H4 (cell line): ENCODE measurements at regions not wholly inside any gene's neighbourhood (a gene's known extent, or its start where the extent isn't known, plus 50 kb on each side); places are given as distances from the start of the nearest gene placed in this dataset.

Experiments
- DNase-seq: peaks from one replicate; pipeline ENCODE4 v3.0.0-alpha.2; 2015; ENCODE audit warnings: low spot score

DNA sequence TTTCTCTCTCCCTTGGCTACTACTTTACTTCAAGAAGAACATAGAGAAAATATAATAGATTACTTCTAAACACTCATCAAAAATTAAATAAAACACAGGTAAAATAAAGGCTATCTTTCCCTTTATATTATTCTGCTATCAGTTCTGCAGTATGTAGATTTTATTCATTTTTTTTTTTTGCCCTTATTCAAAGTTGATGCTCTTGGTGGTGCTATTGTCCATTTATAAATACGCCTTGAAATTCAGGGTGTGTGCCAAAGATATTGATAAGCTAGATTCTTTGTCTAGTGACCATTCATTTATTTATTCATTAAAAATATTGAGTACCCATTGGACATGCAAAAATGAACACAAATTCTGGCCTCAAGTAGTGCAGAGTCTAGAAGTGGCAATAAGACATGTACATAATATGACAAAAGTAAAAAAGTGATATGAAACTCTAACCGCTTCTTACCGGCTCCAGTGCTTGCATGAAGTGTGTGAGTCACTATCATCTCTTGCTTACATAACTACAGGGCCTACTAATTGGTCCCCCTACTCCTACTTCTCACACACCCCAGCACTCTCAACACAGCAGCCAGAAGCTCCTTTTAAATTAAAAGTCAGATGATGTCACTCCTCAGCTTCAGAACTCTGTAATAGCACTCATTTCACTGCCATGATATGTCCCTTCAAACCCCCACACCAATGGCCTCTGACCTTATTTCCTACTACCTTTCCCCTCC, 208.3 kb upstream of the FANCL start:
- no peak for DNase-seq

DNA sequence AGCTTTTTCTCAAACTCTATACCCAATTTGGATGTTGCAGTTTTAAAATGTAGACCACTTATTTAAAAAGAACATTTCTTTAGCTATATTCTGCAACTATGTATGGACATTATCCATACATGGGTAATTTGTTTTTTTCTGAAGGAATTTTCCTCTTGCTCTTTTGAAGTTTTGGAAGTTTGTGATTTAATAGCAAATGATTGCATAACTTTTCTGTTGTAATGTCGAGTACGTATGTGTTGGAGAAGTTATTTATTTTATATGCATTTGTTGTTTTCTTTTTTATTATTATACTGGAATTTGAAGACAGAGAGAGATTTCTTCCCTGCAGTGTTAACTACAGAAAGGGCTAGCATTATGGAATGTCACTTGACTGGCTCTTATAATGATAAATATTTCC, 207.7 kb upstream of the FANCL start:
- DNase-seq = no peak

DNA sequence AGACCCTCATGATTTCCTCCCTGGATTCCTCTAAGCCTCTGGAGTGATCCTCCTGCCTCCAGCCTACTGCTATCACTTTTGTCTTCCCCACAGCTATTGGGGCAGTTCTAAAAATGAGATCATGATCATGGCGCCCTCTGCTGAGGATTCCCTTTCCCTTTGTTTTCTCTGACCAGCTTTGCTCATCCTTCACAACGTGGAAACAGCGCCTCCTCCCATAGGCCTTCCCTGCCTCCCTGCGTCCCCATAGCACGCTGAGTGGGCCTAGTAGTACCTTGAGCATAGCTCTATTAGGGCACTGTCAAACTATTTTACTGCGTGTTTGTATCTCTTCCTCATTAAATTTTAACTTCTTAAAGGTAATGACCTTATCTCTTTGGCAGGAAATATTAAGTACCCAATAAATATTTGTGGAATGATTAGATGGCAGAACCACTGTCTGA, 207.0 kb upstream of the FANCL start:
- peak; percentile 75 for DNase-seq

DNA sequence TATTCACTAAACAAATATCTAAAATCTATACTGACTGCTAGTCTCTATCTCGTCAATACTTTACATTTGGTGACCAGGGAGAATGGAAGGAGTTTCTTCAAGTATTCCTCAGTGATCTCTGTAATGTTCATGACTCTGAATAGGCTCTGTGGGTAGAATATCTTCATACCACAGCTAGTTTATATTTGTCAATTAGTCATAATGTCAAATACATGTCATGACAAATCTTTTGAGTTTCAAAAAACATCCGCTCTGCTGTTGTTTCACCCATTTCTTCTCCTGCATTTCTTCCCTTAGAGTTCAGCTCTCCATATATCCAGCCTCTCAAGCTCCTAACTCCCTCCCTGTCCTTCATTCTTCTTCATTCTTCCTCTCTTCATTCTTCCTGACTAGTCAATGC, 206.5 kb upstream of the FANCL start:
- DNase-seq = no peak

DNA sequence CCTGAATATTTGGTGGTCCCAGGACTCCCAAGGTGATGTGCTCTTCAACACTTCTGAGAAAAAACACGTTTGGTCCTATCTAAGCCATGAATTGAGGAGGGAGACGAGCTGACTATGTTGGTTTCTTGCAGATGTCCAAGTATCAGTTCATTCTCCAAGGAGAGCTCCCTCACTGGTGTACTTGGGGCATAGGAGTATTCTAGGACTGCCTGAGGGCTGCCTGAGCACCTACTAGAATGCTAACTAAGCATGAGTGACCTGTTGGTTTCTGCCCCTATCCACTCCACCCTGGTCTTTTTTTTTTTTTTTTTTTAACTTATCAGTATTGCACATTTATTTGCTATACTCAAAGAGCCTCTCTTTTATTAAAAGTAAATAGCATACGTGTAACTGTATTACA, 200.5 kb upstream of the FANCL start:
- no peak for DNase-seq

DNA sequence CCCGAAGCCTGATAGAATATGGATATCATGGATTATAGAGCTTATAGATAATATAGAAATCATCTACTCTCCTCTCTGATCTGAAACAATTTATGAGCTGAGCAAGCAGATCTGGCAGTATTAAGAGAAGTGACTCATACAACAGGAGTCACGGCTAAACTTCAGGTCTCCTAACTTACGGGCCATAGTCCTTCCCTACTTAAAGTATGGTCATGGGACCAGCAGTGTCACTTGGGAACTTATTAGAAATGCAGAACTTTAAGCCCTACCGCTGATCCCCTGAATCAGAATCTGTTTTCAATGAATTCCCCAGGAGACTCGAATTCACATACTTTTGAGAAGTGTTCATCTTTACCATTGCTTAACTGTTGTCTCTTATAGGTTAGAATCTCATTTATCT, 195.7 kb upstream of the FANCL start:
- DNase-seq = no peak

DNA sequence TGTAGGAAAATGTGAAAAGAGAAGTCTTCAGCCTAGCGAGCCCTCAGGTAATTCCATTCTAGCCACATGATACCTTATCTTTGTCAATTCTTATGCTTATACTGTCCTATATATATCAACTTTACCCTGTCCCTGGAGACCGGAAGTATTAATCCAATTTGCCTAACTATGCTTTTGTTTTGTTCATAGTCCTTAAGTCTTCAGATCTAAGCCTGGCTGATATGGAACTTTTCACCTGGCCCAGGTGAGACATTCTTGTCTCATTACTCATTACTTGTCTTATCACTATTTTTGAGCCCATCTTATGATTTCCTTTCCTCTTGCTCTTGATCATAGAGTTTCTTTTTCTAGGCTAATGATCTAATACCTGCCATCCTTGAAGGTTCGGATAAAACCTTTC, 194.1 kb upstream of the FANCL start:
- no peak for DNase-seq

DNA sequence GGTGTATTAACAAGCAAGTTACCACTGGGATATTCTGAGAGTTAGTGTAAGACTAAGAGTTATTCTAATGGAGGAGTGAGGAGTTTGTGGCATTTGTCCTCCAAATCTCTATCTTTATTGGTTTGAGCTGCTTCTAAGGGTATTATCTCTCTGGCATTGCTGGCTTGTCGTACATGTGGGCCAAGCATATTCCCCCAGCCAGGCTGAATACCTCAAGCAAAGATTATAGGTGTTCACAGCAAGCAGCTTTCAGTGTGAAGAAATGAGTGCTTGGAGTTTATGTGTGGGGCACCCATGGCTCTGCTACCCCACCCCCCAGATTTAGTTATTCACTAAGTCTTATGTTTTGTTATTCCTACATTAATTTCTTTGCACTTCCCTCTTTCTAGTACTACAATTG, 193.6 kb upstream of the FANCL start:
- DNase-seq = no peak

DNA sequence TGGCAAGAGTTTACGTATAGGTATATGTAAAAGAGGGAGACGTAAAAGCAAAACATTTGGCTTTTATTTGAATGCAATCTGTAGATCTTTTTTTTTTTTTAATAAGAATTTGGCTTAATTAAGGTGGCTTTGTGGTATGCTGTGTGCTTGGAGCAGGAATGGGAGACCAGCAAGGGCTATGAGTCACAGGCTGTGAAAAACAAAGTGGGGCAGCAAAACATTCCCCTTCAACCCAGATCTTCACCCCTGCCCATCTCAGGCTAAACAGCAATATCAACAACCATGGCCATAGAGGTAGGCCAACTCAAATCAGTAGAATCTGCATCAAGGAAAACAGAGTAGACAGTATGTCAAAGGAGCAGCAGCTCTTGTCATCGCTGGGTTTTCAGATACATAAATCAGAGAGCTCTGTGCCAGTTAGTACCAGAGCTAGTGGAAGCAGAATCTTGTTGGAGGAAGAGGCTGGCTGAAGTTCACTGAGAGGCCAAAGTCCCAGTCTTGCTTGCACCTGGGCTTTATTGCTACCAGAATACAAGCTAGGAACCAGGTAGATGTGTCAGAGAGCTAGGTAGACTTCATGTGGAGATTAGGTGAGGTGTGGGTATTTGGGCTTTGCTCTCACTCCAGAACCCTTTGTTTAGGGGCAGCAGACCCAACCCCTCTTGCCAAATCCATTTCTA, 191.5 kb upstream of the FANCL start:
- DNase-seq = peak; percentile 14

DNA sequence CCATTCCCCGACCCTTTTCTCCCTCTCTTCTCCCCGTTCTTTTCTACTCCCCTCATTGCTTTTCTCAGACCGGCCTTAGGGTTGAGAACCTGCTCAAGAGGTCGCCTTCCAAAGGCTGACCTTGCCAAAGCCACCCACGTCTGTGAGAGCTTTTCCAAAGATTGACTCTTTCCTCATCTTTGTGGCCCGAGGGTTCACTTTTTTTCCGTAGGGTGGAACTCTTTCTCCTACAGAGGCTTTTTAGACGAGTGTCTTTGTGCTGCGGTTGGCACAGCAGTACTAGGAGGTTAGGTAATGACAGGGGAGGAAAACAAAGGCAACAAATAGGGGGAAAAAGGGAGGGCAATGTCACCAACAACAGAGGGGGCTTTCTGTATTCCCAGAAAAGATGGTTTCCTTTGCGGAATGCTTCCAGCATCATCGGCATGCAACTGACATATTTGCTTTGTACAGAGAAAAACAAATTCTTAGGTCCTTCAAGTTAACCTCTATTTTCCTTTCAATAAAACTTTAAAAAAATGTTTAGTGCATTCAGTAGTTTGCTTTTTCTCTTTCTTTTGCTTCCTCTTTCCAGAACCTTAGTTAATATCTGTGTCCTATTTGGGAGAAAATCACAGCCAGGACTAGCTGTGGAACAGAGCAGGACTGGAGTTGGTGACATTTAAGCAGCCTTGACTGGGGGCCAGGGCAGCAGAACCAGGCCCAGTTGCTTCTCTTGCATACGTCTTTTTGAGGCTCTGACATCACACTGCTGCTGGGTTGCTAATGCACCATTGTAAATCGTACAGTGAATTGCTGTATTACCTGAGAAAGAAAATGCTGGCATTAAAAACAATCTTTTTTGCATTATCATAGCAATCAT, 188.1 kb upstream of the FANCL start:
- no peak for DNase-seq

DNA sequence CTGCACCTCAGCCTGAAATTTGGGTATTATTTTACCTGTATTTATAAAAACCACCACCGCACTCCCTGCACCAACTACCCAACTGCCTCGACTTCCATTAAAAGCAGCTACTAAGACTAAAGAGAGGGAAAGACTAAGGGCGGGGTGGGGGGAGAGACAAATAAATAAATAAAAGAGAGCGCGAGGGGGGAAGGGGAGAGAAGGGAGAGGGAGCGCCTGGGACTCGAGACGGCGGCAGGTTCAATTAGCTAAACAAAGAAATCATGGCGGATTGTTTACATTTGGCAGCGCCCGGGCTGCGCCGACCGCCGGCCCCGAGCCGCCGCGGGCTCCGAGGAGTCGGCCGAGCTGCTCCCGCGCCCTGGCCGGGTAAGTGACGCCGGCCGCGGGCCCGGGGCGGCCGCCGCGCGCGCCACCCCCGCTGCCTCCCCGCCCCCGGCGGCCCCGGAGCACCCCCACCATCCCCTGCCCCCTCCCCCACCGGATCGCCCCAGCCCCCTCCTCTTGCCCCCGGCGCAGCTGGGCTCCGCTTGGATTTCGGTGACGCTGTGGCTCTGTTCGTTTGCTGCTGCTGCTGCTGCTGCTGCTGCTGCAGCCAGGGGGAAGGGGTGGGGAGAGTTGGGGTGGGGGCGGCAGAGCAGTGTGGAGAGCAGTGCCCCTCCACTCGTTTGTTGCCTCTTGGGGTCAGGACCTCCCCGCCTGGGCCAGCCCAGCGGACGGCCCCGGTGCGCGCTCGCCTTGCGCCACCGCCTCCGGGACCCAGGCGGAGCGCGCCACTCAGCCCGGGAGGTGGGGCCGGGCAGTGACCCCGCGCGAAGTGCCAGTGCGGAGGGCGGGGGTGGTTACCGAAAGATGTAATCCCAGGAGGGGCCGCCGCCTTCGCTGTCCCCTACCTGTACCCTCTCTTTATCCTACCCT, 187.2 kb upstream of the FANCL start:
- DNase-seq = no peak

DNA sequence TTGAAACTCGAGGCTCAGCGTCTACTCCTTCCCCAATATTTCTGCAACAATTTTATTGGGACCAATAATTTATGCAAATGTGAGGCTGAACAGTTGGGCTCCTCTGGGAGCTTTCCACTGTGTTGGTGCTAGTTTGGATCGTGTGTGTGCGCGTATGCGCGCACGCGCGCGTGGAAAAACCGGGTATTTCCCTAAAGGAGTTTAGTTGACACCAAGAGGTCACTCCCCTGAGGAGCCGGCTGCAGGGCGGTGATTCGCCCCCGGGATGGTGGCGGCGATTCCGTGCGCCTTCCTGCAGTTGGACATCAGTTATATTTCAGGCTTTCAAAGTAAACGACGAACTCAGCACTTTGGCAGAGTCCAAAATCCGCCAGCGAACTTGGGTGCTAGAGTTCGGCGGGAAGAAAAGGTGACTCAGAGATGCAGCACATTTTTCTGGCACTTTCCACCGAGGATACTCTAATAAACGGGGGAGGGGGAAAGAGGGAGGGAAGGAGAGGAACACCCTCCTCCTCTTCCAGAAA, 186.5 kb upstream of the FANCL start:
- peak; percentile 10 for DNase-seq

DNA sequence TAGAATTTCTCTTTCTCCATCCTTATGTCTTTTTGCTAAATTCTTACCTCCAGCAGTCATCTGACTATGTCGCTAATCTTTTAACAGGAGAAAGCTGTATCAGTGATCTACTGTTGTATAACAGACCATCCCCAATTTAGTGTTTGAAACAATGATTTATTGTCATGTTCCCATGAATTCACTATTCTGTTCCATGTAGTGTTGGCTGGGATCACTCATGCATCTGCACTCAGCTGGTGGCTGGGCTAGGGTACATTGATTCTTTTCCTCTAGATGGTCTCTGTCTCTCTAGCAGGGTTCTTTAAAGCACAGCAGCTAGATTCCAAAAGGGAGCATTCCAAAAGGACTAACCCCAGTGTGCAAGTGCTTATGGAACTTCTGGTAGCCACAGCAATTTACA, 184.2 kb upstream of the FANCL start:
- no peak for DNase-seq

DNA sequence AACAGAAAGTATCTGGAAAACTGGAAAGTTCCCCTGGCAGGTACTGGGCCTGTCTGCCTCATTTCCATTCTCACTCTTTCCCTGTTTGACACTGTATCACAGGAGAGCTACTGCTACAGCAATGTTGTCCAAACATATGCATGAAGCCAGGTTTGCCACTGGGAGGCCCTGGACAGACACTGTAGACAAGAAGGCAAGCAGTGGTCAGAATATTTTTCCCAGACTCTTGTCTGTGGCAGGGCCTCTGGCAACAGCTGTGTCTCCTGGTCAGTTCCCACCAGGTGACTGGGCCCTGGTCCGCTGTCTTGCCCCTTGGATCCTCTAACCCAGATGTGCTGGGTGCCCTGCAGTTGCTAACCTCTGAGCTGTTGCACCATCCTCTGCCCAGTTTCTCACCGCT, 178.9 kb upstream of the FANCL start:
- DNase-seq = no peak

DNA sequence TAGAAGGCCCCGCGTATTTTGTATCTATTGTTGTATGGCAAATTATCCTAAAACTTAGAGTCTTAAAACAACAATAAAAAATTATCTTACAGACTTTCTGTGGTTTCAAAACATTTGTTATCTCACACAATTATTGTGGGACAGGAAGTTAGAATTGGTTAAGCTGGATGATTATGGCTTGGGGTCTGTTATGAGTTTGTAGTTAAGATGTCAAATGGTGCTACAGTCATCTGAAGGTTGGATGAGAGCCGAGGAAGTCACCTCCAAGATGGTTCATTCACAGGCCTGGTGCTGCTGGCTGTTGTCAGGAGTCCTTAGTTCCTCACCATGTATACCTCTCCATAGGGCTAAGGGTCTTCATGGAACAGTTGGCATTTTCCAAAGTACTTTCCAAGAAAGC, 175.6 kb upstream of the FANCL start:
- no peak for DNase-seq

DNA sequence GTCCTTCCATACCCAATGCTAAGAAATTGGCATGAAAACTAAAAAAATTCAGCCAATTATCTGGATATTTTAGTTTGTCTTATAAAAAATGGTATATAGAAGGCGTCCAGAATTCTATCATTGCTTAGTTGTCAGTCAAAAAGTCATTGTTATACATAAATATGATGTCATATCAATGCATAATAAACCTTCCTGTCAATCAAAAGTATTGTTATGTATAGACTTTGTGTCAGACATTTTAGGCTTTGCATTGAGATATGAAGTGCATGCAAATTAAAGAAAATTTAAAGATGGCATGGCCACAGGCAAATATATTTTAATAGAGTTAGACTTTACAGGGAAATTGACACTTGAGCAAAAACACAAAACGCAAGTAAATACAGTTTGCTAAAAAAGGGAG, 173.4 kb upstream of the FANCL start:
- no peak for DNase-seq

DNA sequence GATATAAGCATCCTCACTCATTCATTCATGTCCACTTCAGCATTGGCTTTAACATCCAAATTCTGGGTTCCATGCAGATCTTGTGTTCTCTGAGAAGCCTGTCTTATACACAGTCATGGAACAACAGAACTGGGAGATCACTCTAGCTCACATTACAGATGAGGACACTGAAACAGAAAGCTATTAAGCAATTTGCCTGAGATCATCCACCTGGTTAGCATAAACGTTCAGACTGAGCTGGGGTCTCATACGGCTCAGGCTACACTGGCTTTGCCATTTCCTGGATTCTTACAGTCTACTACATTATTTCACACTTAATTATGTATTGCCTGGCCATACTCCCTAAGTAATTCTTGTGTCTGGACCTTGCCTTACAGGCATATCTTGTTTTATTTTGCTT, 169.4 kb upstream of the FANCL start:
- no peak for DNase-seq

DNA sequence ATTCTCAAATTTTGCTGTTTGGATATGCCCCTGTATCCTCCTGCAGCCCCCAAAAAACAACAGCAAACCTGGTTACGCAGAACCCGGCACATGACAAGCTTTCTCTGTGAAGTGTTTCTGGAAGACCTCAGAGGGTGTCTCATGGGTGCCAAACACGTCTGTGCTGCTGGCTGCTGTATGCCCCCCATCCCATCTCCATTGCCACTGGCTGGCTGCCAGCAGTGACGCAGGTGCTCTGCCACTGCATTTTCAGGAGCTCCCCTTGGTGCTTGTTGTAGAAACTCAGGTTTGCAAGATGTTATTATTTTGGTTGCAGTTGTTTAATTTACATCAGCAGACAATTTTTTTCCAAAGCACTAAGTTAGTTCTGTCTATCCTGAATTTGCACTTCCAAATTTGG, 166.4 kb upstream of the FANCL start:
- no peak for DNase-seq

DNA sequence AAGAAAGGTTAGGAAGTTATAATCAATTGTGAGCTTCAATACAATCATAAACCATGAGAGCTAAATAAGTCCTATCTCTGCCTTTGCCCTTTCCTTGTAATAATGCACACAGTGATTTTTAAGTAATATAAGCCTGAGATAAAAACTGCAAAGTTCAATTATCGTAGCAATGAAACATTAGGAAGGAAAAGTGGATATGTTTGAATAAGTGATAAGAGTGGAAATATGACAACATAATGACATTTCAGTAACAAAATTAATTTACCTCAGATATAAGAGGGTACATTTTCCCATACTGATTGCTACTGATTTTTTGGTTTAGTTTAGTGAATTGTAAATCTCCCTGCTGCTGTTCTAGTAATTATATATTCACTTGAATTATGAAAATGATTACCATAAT, 164.2 kb upstream of the FANCL start:
- no peak for DNase-seq

DNA sequence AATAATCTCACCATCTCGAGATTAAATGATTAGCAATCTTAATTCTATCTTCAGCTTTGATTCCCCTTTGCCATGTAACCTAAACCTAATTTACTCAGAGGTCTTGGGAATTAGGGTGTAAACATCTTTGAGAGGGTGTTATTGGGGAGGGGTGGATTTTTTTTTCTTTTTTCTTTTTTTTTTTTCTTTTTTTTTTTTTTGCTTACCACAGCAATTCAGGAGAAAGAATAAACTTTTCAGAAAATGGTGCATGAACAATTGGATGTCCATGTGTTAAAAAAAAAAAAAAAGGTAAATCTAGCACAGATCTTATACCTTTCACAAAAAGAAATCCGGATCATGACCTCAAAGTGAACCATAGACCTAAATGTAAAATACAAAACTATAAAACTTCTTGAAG, 160.8 kb upstream of the FANCL start:
- DNase-seq = no peak

DNA sequence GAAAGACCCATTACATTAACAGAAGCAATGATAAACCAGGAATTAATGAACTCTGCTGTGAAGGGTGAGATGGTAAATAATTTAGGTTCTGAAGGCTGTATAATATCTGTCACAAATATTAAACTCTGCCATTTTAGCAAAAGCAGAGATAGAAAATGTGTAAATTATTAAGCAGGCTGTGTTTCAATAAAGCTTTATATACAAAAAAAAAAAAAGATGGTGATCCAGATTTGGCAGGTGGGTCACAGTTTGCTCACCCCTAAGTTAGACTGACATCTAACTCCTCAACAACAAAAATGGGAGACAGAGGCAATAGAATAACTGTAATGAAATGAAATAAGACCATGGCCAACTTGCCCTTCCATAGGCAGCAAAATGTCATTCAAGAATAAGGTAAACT, 157.3 kb upstream of the FANCL start:
- DNase-seq = no peak

DNA sequence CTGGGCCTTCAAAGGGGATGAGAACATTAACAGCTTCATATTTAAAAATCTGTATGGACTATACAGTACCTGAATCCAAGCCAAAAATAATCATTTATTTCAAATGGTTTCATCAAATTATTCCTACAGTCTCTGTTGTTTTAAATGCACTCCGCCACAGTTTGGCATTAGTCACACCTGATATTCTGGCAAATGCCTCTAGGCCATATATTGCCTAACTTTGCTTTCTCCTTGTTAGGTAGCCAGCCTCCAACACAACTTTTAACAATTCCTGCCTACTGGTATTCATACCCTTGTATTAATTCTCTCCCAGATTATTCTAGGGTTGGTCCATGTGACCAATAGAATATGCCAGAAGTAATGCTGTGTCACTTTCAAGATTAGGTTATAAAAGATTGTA, 146.6 kb upstream of the FANCL start:
- DNase-seq = no peak
